H9 (cell line): ENCODE measurements at regions not wholly inside any gene's neighbourhood (a gene's known extent, or its start where the extent isn't known, plus 50 kb on each side); places are given as distances from the start of the nearest gene placed in this dataset.

Source experiments
- DNase-seq: peaks from one replicate; pipeline ENCODE4 v3.0.0-alpha.2; 2017
- H2AFZ ChIP-seq: one replicate; pipeline ENCODE4 v1.6.1; 2013; ENCODE audit warnings: mild to moderate bottlenecking, low read length, control low read depth, moderate library complexity
- H2AK5ac ChIP-seq: 2 replicates; pipeline ENCODE4 v1.6.1; 2013; ENCODE audit warnings: low read length, control low read depth, mixed read lengths; ENCODE audit not compliant: insufficient read length
- H2BK120ac ChIP-seq: one replicate; pipeline ENCODE4 v1.6.1; 2013; ENCODE audit warnings: low read depth, mild to moderate bottlenecking, low read length, control low read depth, inconsistent platforms; ENCODE audit not compliant: poor library complexity, severe bottlenecking
- H2BK12ac ChIP-seq: 2 replicates; pipeline ENCODE4 v1.6.1; 2013; ENCODE audit warnings: low read length, control low read depth, mixed read lengths, low read depth; ENCODE audit not compliant: insufficient read length
- H2BK15ac ChIP-seq: 2 replicates; pipeline ENCODE4 v1.6.1; 2013; ENCODE audit warnings: low read depth, low read length, control low read depth
- H2BK20ac ChIP-seq: one replicate; pipeline ENCODE4 v1.6.1; 2013; ENCODE audit warnings: low read depth, mild to moderate bottlenecking, low read length, control low read depth, inconsistent platforms; ENCODE audit not compliant: poor library complexity, severe bottlenecking
- H2BK5ac ChIP-seq: 2 replicates; pipeline ENCODE4 v1.6.1; 2013; ENCODE audit warnings: low read length, control low read depth, mixed read lengths; ENCODE audit not compliant: insufficient read length
- H3K14ac ChIP-seq: 2 replicates; pipeline ENCODE4 v1.6.1; 2013; ENCODE audit warnings: low read length, control low read depth; ENCODE audit not compliant: insufficient read depth
- H3K18ac ChIP-seq: 2 replicates; pipeline ENCODE4 v1.6.1; 2013; ENCODE audit warnings: low read depth, mild to moderate bottlenecking, mixed read lengths, low read length, control low read depth; ENCODE audit not compliant: insufficient read length
- H3K23ac ChIP-seq: 2 replicates; pipeline ENCODE4 v1.6.1; 2013; ENCODE audit warnings: low read length, control low read depth, mixed read lengths, low read depth; ENCODE audit not compliant: insufficient read length
- H3K23me2 ChIP-seq: 2 replicates; pipeline ENCODE4 v1.6.1; 2013; ENCODE audit warnings: low read depth, mild to moderate bottlenecking, mixed read lengths, low read length, control low read depth; ENCODE audit not compliant: insufficient read length, poor library complexity, severe bottlenecking
- H3K27ac ChIP-seq: 2 replicates; pipeline ENCODE4 v1.5.1; 2013; ENCODE audit warnings: low read length, control low read depth, mixed read lengths, low read depth; ENCODE audit not compliant: insufficient read length
- H3K27me3 ChIP-seq: 2 replicates; pipeline ENCODE4 v1.6.1; 2013; ENCODE audit warnings: low read length, control low read depth, inconsistent platforms; ENCODE audit not compliant: insufficient read depth
- H3K4ac ChIP-seq: 2 replicates; pipeline ENCODE4 v1.6.1; 2013; ENCODE audit warnings: low read depth, mild to moderate bottlenecking, control low read depth, inconsistent platforms, low read length, moderate library complexity
- H3K4me1 ChIP-seq: 2 replicates; pipeline ENCODE4 v1.6.1; 2013; ENCODE audit warnings: low read length, control low read depth, inconsistent platforms; ENCODE audit not compliant: insufficient read depth
- H3K4me2 ChIP-seq: 2 replicates; pipeline ENCODE4 v1.6.1; 2013; ENCODE audit warnings: low read length, control low read depth, mixed read lengths; ENCODE audit not compliant: insufficient read length, insufficient read depth
- H3K56ac ChIP-seq: 2 replicates; pipeline ENCODE4 v1.6.1; 2013; ENCODE audit warnings: low read depth, mild to moderate bottlenecking, mixed read lengths, low read length, control low read depth; ENCODE audit not compliant: insufficient read length
- H3K79me1 ChIP-seq: 2 replicates; pipeline ENCODE4 v1.6.1; 2013; ENCODE audit warnings: low read depth, mild to moderate bottlenecking, moderate library complexity, low read length, control low read depth, inconsistent platforms; ENCODE audit not compliant: insufficient read depth, poor library complexity, severe bottlenecking
- H3K79me2 ChIP-seq: 2 replicates; pipeline ENCODE4 v1.6.1; 2013; ENCODE audit warnings: low read length, control low read depth, inconsistent platforms; ENCODE audit not compliant: insufficient read depth
- H3K9ac ChIP-seq: 2 replicates; pipeline ENCODE4 v1.6.1; 2013; ENCODE audit warnings: low read length, control low read depth, mixed read lengths; ENCODE audit not compliant: insufficient read length; ENCODE audit errors: extremely low read depth
- H3K9me3 ChIP-seq: one replicate; pipeline ENCODE4 v1.6.1; 2013; ENCODE audit warnings: low read depth, low read length, inconsistent platforms; ENCODE audit not compliant: control insufficient read depth
- H3T11ph ChIP-seq: one replicate; pipeline ENCODE4 v1.6.1; 2013; ENCODE audit warnings: mild to moderate bottlenecking, low read length, control low read depth, inconsistent platforms
- H4K20me1 ChIP-seq: one replicate; pipeline ENCODE4 v1.6.1; 2013; ENCODE audit not compliant: control insufficient read depth, insufficient read length, insufficient read depth
- H4K5ac ChIP-seq: 2 replicates; pipeline ENCODE4 v1.6.1; 2013; ENCODE audit warnings: low read depth, mild to moderate bottlenecking, mixed read lengths, low read length, control low read depth; ENCODE audit not compliant: insufficient read length
- H4K8ac ChIP-seq: replicated peaks from 2 replicates; pipeline ENCODE4 v1.6.1; 2013; ENCODE audit warnings: low read length, control low read depth, mixed read lengths, low read depth; ENCODE audit not compliant: insufficient read length
- H4K91ac ChIP-seq: 2 replicates; pipeline ENCODE4 v1.6.1; 2013; ENCODE audit warnings: low read depth, mild to moderate bottlenecking, moderate library complexity, mixed read lengths, low read length, control low read depth; ENCODE audit not compliant: insufficient read length
- H3K27ac Mint-ChIP-seq, 3 experiments: 2 replicates in 2 of 3; 3 replicates in 1 of 3; pipeline ENCODE4 v1.8.0; 2020 to 2021; ENCODE audit warnings: mixed read lengths in 3 of 3, mild to moderate bottlenecking in 1 of 3, moderate library complexity in 1 of 3
- H3K27me3 Mint-ChIP-seq: 2 replicates; pipeline ENCODE4 v1.8.0; 2021; ENCODE audit warnings: low read depth, mild to moderate bottlenecking, moderate library complexity, mixed read lengths
- H3K36me3 Mint-ChIP-seq, 3 experiments: 2 replicates in 2 of 3; 3 replicates in 1 of 3; pipeline ENCODE4 v1.8.0; 2020 to 2021; ENCODE audit warnings: low read depth in 3 of 3, mixed read lengths in 3 of 3; ENCODE audit not compliant: insufficient read depth in 1 of 3
- H3K4me1 Mint-ChIP-seq, 2 experiments: 2 replicates each; pipeline ENCODE4 v1.8.0; 2020; ENCODE audit warnings: mixed read lengths in 2 of 2
- H3K4me3 Mint-ChIP-seq, 2 experiments: 2 replicates in 1 of 2; 3 replicates in 1 of 2; pipeline ENCODE4 v1.8.0; 2020 to 2021; ENCODE audit warnings: mild to moderate bottlenecking in 2 of 2, mixed read lengths in 2 of 2, moderate library complexity in 1 of 2
- H3K9me3 Mint-ChIP-seq, 2 experiments: 2 replicates in 1 of 2; 3 replicates in 1 of 2; pipeline ENCODE4 v1.8.0; 2020; ENCODE audit warnings: mild to moderate bottlenecking in 2 of 2, mixed read lengths in 2 of 2, moderate library complexity in 1 of 2
- CTCF ChIP-seq: fragments of 200-600 bp; sonication (generic); conservative IDR thresholded peaks from 3 replicates; pipeline ENCODE4 v1.8.0; 2021; ENCODE audit warnings: antibody characterized with exemption, mild to moderate bottlenecking
- WGBS: extraction: QIAGEN DNeasy Blood & Tissue Kit; methylation state at CpG from one replicate; pipeline ENCODE4 v1.1.7; 2013; ENCODE audit warnings: missing lambda C conversion rate, low lambda C conversion rate, mixed read lengths; ENCODE audit not compliant: insufficient read length; ENCODE audit errors: extremely low coverage; 5-methylcytosine and 5-hydroxymethylcytosine counted together

GRCh38 chrX:122270809-122271494, 913.1 kb upstream of the GRIA3 start:
- H3K27me3 ChIP-seq = no peaks in the 10 kb centered on the region
- no peak overlapping the region for H3K4me2 ChIP-seq
- H2BK120ac ChIP-seq = no peak overlapping the region
- no peak overlapping the region for H3K56ac ChIP-seq
- no peak overlapping the region for H2BK12ac ChIP-seq
- H3K36me3 Mint-ChIP-seq = peaks cover 4 to 11% (median 7%) of the 10 kb centered on the region in 3 experiments; a peak in 4 of 7 replicates
- H2AFZ ChIP-seq = no peak overlapping the region
- H3T11ph ChIP-seq = no peak overlapping the region
- H2BK5ac ChIP-seq = no peak overlapping the region
- H2BK15ac ChIP-seq = no peak overlapping the region
- H4K8ac ChIP-seq = no peak overlapping the region
- H3K79me1 ChIP-seq = no peaks in the 10 kb centered on the region
- no peak overlapping the region for H3K4ac ChIP-seq
- H3K4me3 Mint-ChIP-seq = no peak overlapping the region
- TF ChIP-seq CTCF = no peak
- DNase-seq = no peak
- WGBS = no CpG with 5 or more reads among the region's 7 CpGs
- H3K27ac ChIP-seq = no peak overlapping the region
- H2BK20ac ChIP-seq = no peak overlapping the region
- H3K4me1 Mint-ChIP-seq = no peaks in the 10 kb centered on the region
- no peaks in the 10 kb centered on the region; the same call in none of the 2 replicates for H3K27me3 Mint-ChIP-seq
- H4K5ac ChIP-seq = no peak overlapping the region
- no peaks in the 10 kb centered on the region for H3K23me2 ChIP-seq
- no peaks in the 10 kb centered on the region for H3K4me1 ChIP-seq
- no peak overlapping the region for H3K18ac ChIP-seq
- peaks cover 24 to 58% of the 10 kb centered on the region in 2 experiments for H3K9me3 Mint-ChIP-seq
- H4K91ac ChIP-seq = no peak overlapping the region
- no peak overlapping the region for H3K9ac ChIP-seq
- H3K14ac ChIP-seq = no peak overlapping the region
- no peak overlapping the region for H2AK5ac ChIP-seq
- H3K79me2 ChIP-seq = no peaks in the 10 kb centered on the region
- H4K20me1 ChIP-seq = no peaks in the 10 kb centered on the region
- H3K9me3 ChIP-seq = peaks cover 6% of the 10 kb centered on the region
- H3K27ac Mint-ChIP-seq = no peak overlapping the region
- no peak overlapping the region for H3K23ac ChIP-seq
